HS-27A (cell line): ENCODE measurements at regions not wholly inside any gene's neighbourhood (a gene's known extent, or its start where the extent isn't known, plus 50 kb on each side); places are given as distances from the start of the nearest gene placed in this dataset.
"Not testable (repeated sequence)": the region's sequence is repeated elsewhere in the genome, so short reads cannot be mapped to it uniquely, and the experiment has no call there.

Experiments used
- DNase-seq: peaks from one replicate; pipeline ENCODE4 v3.0.0-alpha.2; 2012; ENCODE audit warnings: low read depth, missing footprints

- not testable (repeated sequence) for DNase-seq
Measured at GRCh38 chr13:18322821-18323220, 858.8 kb downstream of the TUBA3C start.

GRCh38 chr13:18319653-18320052, 862.0 kb downstream of the TUBA3C start:
- not testable (repeated sequence) for DNase-seq

GRCh38 chr13:18303240-18303813, 878.3 kb downstream of the TUBA3C start:
- DNase-seq: not testable (repeated sequence)

GRCh38 chr13:18300968-18301367, 880.7 kb downstream of the TUBA3C start:
- not testable (repeated sequence) for DNase-seq

GRCh38 chr13:18297359-18297758, 884.3 kb downstream of the TUBA3C start:
- DNase-seq: not testable (repeated sequence)

GRCh38 chr13:18296617-18297016, 885.0 kb downstream of the TUBA3C start:
- DNase-seq: not testable (repeated sequence)

- DNase-seq: not testable (repeated sequence)
Measured at GRCh38 chr13:18294311-18294710, 887.3 kb downstream of the TUBA3C start.

GRCh38 chr13:18286848-18287247, 894.8 kb downstream of the TUBA3C start:
- not testable (repeated sequence) for DNase-seq

- DNase-seq: not testable (repeated sequence)
Measured at GRCh38 chr13:18285663-18286062, 896.0 kb downstream of the TUBA3C start.

- DNase-seq: not testable (repeated sequence)
Measured at GRCh38 chr13:18284040-18284439, 897.6 kb downstream of the TUBA3C start.

- DNase-seq: not testable (repeated sequence)
Measured at GRCh38 chr13:18281829-18282597, 899.6 kb downstream of the TUBA3C start.

- DNase-seq: not testable (repeated sequence)
Measured at GRCh38 chr13:18280904-18281828, 900.5 kb downstream of the TUBA3C start.

GRCh38 chr13:18279971-18280370, 901.7 kb downstream of the TUBA3C start:
- not testable (repeated sequence) for DNase-seq

GRCh38 chr13:18277372-18277771, 904.3 kb downstream of the TUBA3C start:
- DNase-seq: not testable (repeated sequence)

- not testable (repeated sequence) for DNase-seq
Measured at GRCh38 chr13:18276280-18276679, 905.3 kb downstream of the TUBA3C start.

GRCh38 chr13:18273785-18274514, 907.7 kb downstream of the TUBA3C start:
- not testable (repeated sequence) for DNase-seq

- DNase-seq: not testable (repeated sequence)
Measured at GRCh38 chr13:18258801-18259419, 922.7 kb downstream of the TUBA3C start.

- not testable (repeated sequence) for DNase-seq
Measured at GRCh38 chr13:18257686-18258085, 923.9 kb downstream of the TUBA3C start.

- not testable (repeated sequence) for DNase-seq
Measured at GRCh38 chr13:18252848-18253247, 928.8 kb downstream of the TUBA3C start.

GRCh38 chr13:18248533-18249240, 932.9 kb downstream of the TUBA3C start:
- DNase-seq: not testable (repeated sequence)
